Neural cell (in vitro differentiated cells): ENCODE measurements at regions not wholly inside any gene's neighbourhood (a gene's known extent, or its start where the extent isn't known, plus 50 kb on each side); places are given as distances from the start of the nearest gene placed in this dataset.

ENCODE experiments used
- CTCF ChIP-seq: fragments of 450-650 bp; IDR thresholded peaks from 2 replicates; pipeline ENCODE4 v1.5.1; 2014; ENCODE audit warnings: antibody characterized with exemption, mild to moderate bottlenecking, moderate library complexity; ENCODE audit not compliant: poor library complexity, severe bottlenecking
- EP300 ChIP-seq: fragments of 450-650 bp; conservative IDR thresholded peaks from 2 replicates; pipeline ENCODE4 v1.6.1; 2014; ENCODE audit warnings: antibody characterized with exemption, mild to moderate bottlenecking, moderate library complexity; ENCODE audit not compliant: poor library complexity, severe bottlenecking
- EZH2 ChIP-seq: fragments of 200-600, 300-800 bp; shearing (Covaris generic), sonication (generic); IDR thresholded peaks from 2 replicates; pipeline ENCODE4 v1.6.1; 2014; ENCODE audit warnings: antibody characterized with exemption, low read length, borderline replicate concordance, mild to moderate bottlenecking; ENCODE audit not compliant: insufficient read depth, poor library complexity, severe bottlenecking
- MXI1 ChIP-seq: fragments of 450-650 bp; conservative IDR thresholded peaks from 2 replicates; pipeline ENCODE4 v1.6.1; 2014; ENCODE audit warnings: antibody characterized with exemption, mild to moderate bottlenecking; ENCODE audit not compliant: poor library complexity, severe bottlenecking
- POLR2AphosphoS5 ChIP-seq: IDR thresholded peaks from 2 replicates; pipeline ENCODE4 v1.6.1; 2012
- REST ChIP-seq: IDR thresholded peaks from 2 replicates; pipeline ENCODE4 v1.6.1; 2012; ENCODE audit warnings: borderline replicate concordance

GRCh38 chr2:886072-887022 lies 64.3 kb upstream of the SNTG2 start:
- TF ChIP-seq CTCF (no peak), EP300 (no peak), EZH2 (no peak), REST (no peak), POLR2AphosphoS5 (no peak), MXI1 (no peak)
